Endodermal cell (in vitro differentiated cells): ENCODE measurements at regions not wholly inside any gene's neighbourhood (a gene's known extent, or its start where the extent isn't known, plus 50 kb on each side); places are given as distances from the start of the nearest gene placed in this dataset.
A peak's percentile ranks its signal among the peaks of the same experiment; 100 is the strongest.

ENCODE experiments used
- DNase-seq: peaks from one replicate; pipeline ENCODE4 v3.0.0-alpha.2; 2017
- H3K27ac ChIP-seq: 2 replicates; pipeline ENCODE4 v1.5.1; 2013; ENCODE audit warnings: mild to moderate bottlenecking, low read depth, low read length, moderate library complexity
- H3K27me3 ChIP-seq: 2 replicates; pipeline ENCODE4 v1.6.1; 2013; ENCODE audit warnings: mild to moderate bottlenecking, low read length, moderate library complexity; ENCODE audit not compliant: insufficient read depth, control insufficient read depth, poor library complexity, severe bottlenecking
- H3K36me3 ChIP-seq: 2 replicates; pipeline ENCODE4 v1.7.0; 2013; ENCODE audit warnings: mild to moderate bottlenecking, low read length, moderate library complexity; ENCODE audit not compliant: control insufficient read depth, insufficient read depth
- H3K4me1 ChIP-seq: one replicate; pipeline ENCODE4 v1.7.0; 2013; ENCODE audit warnings: low read length; ENCODE audit not compliant: control insufficient read depth, insufficient read depth
- H3K4me3 ChIP-seq: 2 replicates; pipeline ENCODE4 v1.5.1; 2013; ENCODE audit warnings: mild to moderate bottlenecking, low read length, moderate library complexity
- H3K9ac ChIP-seq: 2 replicates; pipeline ENCODE4 v1.6.1; 2013; ENCODE audit warnings: mild to moderate bottlenecking, low read length, moderate library complexity; ENCODE audit not compliant: poor library complexity, severe bottlenecking; ENCODE audit errors: extremely low read depth
- H3K9me3 ChIP-seq: 2 replicates; pipeline ENCODE4 v1.6.1; 2013; ENCODE audit warnings: mild to moderate bottlenecking, low read length, moderate library complexity; ENCODE audit not compliant: control insufficient read depth
- H3K27ac Mint-ChIP-seq: 2 replicates; pipeline ENCODE4 v1.8.0; 2020; ENCODE audit warnings: mixed read lengths
- H3K27me3 Mint-ChIP-seq: 2 replicates; pipeline ENCODE4 v1.8.0; 2021; ENCODE audit warnings: mild to moderate bottlenecking, mixed read lengths; ENCODE audit not compliant: insufficient read depth
- H3K36me3 Mint-ChIP-seq: 2 replicates; pipeline ENCODE4 v1.8.0; 2020; ENCODE audit warnings: low read depth, mixed read lengths
- H3K4me1 Mint-ChIP-seq: 2 replicates; pipeline ENCODE4 v1.8.0; 2020; ENCODE audit warnings: mixed read lengths
- H3K4me3 Mint-ChIP-seq: 2 replicates; pipeline ENCODE4 v1.8.0; 2020; ENCODE audit warnings: mild to moderate bottlenecking, moderate library complexity, mixed read lengths
- H3K9me3 Mint-ChIP-seq: 2 replicates; pipeline ENCODE4 v1.8.0; 2020; ENCODE audit warnings: mild to moderate bottlenecking, mixed read lengths
- CTCF ChIP-seq: fragments of 200-600 bp; sonication (generic); conservative IDR thresholded peaks from 2 replicates; pipeline ENCODE4 v1.5.0; 2021; ENCODE audit warnings: antibody characterized with exemption, mild to moderate bottlenecking
- WGBS, 2 experiments: methylation state at CpG; one replicate each; pipeline versions ENCODE4 v1.1.5 to v1.1.7; 2013; ENCODE audit warnings: missing lambda C conversion rate in 2 of 2, mixed read lengths in 1 of 2; ENCODE audit not compliant: insufficient coverage in 1 of 2, insufficient read length in 1 of 2; 5-methylcytosine and 5-hydroxymethylcytosine counted together

DNA sequence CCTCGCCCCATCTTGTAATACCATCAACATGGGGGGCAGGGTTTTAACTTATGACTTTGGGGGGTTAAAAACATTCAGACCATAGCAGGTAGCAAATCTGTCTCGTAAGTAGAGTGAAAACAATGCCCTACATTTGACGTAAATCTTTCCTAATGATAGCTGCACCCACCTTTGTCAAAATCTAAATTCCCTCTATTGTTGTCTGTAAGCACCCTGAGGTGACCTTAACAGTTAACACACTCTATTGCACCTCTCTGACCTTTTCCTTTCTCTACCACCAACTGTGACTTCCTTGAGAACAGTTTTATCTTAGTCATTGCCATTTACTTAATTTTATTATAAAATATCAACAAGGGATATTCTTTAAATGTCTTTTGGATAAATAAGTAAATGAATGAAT, 1024.9 kb upstream of the CNTN5 start:
- 34 to 37% methylated on average over 2 to 3 of the region's 3 CpGs for WGBS, 2 experiments
- H3K4me1 ChIP-seq = peaks cover 9% of the 10 kb centered on the region
- Mint-ChIP-seq H3K4me3 (no peak overlapping the region), H3K27me3 (no peaks in the 10 kb centered on the region), H3K9me3 (peaks cover 9% of the 10 kb centered on the region), H3K36me3 (peaks cover 8% of the 10 kb centered on the region), H3K4me1 (peaks cover 16% of the 10 kb centered on the region), H3K27ac (peak overlapping the region; percentile 77)
- H3K9ac ChIP-seq = no peak overlapping the region
- H3K27me3 ChIP-seq = no peaks in the 10 kb centered on the region
- H3K4me3 ChIP-seq = no peak overlapping the region
- H3K27ac ChIP-seq = no peak overlapping the region
- DNase-seq = no peak
- peaks cover 5% of the 10 kb centered on the region for H3K9me3 ChIP-seq
- no peaks in the 10 kb centered on the region for H3K36me3 ChIP-seq
- TF ChIP-seq CTCF = no peak

- DNase-seq = no peak
- H3K4me1 Mint-ChIP-seq = peaks cover 16% of the 10 kb centered on the region
- no peaks in the 10 kb centered on the region for H3K27me3 Mint-ChIP-seq
- H3K9me3 ChIP-seq = peaks cover 5% of the 10 kb centered on the region
- TF ChIP-seq CTCF = no peak
- H3K27ac Mint-ChIP-seq = no peak overlapping the region
- peaks cover 8% of the 10 kb centered on the region for H3K36me3 Mint-ChIP-seq
- no peaks in the 10 kb centered on the region for H3K27me3 ChIP-seq
- no peak overlapping the region for H3K9ac ChIP-seq
- no peak overlapping the region for H3K4me3 Mint-ChIP-seq
- H3K27ac ChIP-seq = no peak overlapping the region
- no peaks in the 10 kb centered on the region for H3K36me3 ChIP-seq
- H3K9me3 Mint-ChIP-seq = peaks cover 9% of the 10 kb centered on the region
- peaks cover 9% of the 10 kb centered on the region for H3K4me1 ChIP-seq
- H3K4me3 ChIP-seq = peak overlapping the region; percentile 33
- 93% methylated on average over 3 of the region's 3 CpGs; no CpG with 5 or more reads in 1 of the 2 experiments for WGBS, 2 experiments
Observed at GRCh38 chr11:97996762-97997161, 1024.0 kb upstream of the CNTN5 start.

- no peaks in the 10 kb centered on the region for H3K36me3 Mint-ChIP-seq
- H3K27me3 ChIP-seq = no peaks in the 10 kb centered on the region
- no peaks in the 10 kb centered on the region for H3K9me3 Mint-ChIP-seq
- 95 to 100% methylated on average over 1 of the region's 1 CpG for WGBS, 2 experiments
- H3K9ac ChIP-seq = no peak overlapping the region
- no peak for DNase-seq
- no peaks in the 10 kb centered on the region for H3K4me1 ChIP-seq
- no peak for TF ChIP-seq CTCF
- no peaks in the 10 kb centered on the region for H3K4me1 Mint-ChIP-seq
- no peak overlapping the region for H3K4me3 Mint-ChIP-seq
- no peak overlapping the region for H3K4me3 ChIP-seq
- H3K36me3 ChIP-seq = no peaks in the 10 kb centered on the region
- H3K27ac Mint-ChIP-seq = peak overlapping the region; percentile 5
- H3K27me3 Mint-ChIP-seq = no peaks in the 10 kb centered on the region
- H3K9me3 ChIP-seq = no peaks in the 10 kb centered on the region
- no peak overlapping the region for H3K27ac ChIP-seq
Observed at GRCh38 chr11:98003606-98004371, 1017.0 kb upstream of the CNTN5 start.
